ENCODE measurements at regions not wholly inside any gene's neighbourhood (a gene's known extent, or its start where the extent isn't known, plus 50 kb on each side); places are given as distances from the start of the nearest gene placed in this dataset.

GRCh38 chr3:154782151-154782550, 298.0 kb upstream of the MME start:
- CTCF ChIA-PET: no interaction called here

GRCh38 chr3:154781595-154781994, 298.5 kb upstream of the MME start:
- no peak overlapping the region for H3K4me3 Mint-ChIP-seq
- H3K27ac Mint-ChIP-seq: no peak overlapping the region
- ChIA-PET POLR2A (no interaction called here), CTCF (no interaction called here)
- no peak for ATAC-seq (ENCODE audit: low read depth)
- no peaks in the 10 kb centered on the region for H3K4me1 Mint-ChIP-seq
- DNase-seq: no peak
- H3K27me3 Mint-ChIP-seq: no peaks in the 10 kb centered on the region
- no peaks in the 10 kb centered on the region for H3K9me3 Mint-ChIP-seq
- no peaks in the 10 kb centered on the region for H3K36me3 Mint-ChIP-seq (ENCODE audit: low read depth)
- intact Hi-C loops (cut with micrococcal nuclease): no loop called here
- TF ChIP-seq, protein P1, sequence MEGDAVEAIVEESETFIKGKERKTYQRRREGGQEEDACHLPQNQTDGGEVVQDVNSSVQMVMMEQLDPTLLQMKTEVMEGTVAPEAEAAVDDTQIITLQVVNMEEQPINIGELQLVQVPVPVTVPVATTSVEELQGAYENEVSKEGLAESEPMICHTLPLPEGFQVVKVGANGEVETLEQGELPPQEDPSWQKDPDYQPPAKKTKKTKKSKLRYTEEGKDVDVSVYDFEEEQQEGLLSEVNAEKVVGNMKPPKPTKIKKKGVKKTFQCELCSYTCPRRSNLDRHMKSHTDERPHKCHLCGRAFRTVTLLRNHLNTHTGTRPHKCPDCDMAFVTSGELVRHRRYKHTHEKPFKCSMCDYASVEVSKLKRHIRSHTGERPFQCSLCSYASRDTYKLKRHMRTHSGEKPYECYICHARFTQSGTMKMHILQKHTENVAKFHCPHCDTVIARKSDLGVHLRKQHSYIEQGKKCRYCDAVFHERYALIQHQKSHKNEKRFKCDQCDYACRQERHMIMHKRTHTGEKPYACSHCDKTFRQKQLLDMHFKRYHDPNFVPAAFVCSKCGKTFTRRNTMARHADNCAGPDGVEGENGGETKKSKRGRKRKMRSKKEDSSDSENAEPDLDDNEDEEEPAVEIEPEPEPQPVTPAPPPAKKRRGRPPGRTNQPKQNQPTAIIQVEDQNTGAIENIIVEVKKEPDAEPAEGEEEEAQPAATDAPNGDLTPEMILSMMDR (IDR thresholded peaks at IDR 0.05): no peak

More at GRCh38 chr3:154782151-154782550, 298.0 kb upstream of the MME start:
- Mint-ChIP-seq H3K4me1 (no peaks in the 10 kb centered on the region), H3K4me3 (no peak overlapping the region), H3K27ac (no peak overlapping the region), H3K9me3 (no peaks in the 10 kb centered on the region), H3K27me3 (no peaks in the 10 kb centered on the region), H3K36me3 (ENCODE audit: low read depth) (no peaks in the 10 kb centered on the region)
- intact Hi-C loops (cut with micrococcal nuclease): no loop called here
- POLR2A ChIA-PET: no interaction called here
- TF ChIP-seq, protein P1 (IDR thresholded peaks at IDR 0.05): no peak
- DNase-seq: no peak
- no peak for ATAC-seq (ENCODE audit: low read depth)

DNA sequence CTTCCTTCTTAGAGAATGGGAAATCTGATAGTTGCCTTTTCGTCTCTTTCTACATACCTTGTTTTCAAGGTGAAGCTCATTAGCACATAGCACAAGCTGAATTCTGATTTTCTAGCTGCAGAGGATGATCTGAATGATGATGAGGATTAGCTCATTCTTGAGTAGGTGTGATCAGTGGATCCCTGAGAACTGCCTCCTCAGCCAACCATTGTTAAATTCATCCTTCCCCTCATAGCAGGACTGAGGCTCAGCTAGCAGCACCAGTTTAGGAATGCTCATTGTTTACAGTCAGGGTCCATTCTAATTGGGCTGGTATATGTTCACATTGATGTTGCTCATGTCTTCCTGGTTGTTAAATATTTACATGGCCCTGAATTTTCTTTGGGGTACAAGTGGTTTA, 299.9 kb upstream of the MME start:
- ChIA-PET POLR2A (no interaction called here), CTCF (no interaction called here)
- intact Hi-C loops (cut with micrococcal nuclease): no loop called here
- H3K27me3 Mint-ChIP-seq: no peaks in the 10 kb centered on the region
- H3K36me3 Mint-ChIP-seq (ENCODE audit: low read depth): no peaks in the 10 kb centered on the region
- TF ChIP-seq, protein P1 (IDR thresholded peaks at IDR 0.05): no peak
- no peak overlapping the region for H3K27ac Mint-ChIP-seq
- ATAC-seq (ENCODE audit: low read depth): no peak
- DNase-seq: no peak
- no peaks in the 10 kb centered on the region for H3K9me3 Mint-ChIP-seq
- no peak overlapping the region for H3K4me3 Mint-ChIP-seq
- H3K4me1 Mint-ChIP-seq: no peaks in the 10 kb centered on the region

- Mint-ChIP-seq H3K9me3 (no peaks in the 10 kb centered on the region), H3K4me1 (no peaks in the 10 kb centered on the region), H3K4me3 (no peak overlapping the region), H3K27me3 (no peaks in the 10 kb centered on the region), H3K27ac (no peak overlapping the region), H3K36me3 (ENCODE audit: low read depth) (no peaks in the 10 kb centered on the region)
- intact Hi-C loops (cut with micrococcal nuclease): no loop called here
- ATAC-seq (ENCODE audit: low read depth) (no peak), DNase-seq (no peak)
- TF ChIP-seq, protein P1 (IDR thresholded peaks at IDR 0.05): no peak
- ChIA-PET POLR2A (no interaction called here), CTCF (no interaction called here)
Observed at GRCh38 chr3:154779571-154779970, 300.5 kb upstream of the MME start.

- intact Hi-C loops (cut with micrococcal nuclease): no loop called here
- H3K9me3 Mint-ChIP-seq: no peaks in the 10 kb centered on the region
- no peak for DNase-seq
- TF ChIP-seq, protein P1 (IDR thresholded peaks at IDR 0.05): no peak
- H3K36me3 Mint-ChIP-seq (ENCODE audit: low read depth): no peaks in the 10 kb centered on the region
- ChIA-PET CTCF (no interaction called here), POLR2A (no interaction called here)
- H3K27ac Mint-ChIP-seq: no peak overlapping the region
- no peak for ATAC-seq (ENCODE audit: low read depth)
- no peaks in the 10 kb centered on the region for H3K27me3 Mint-ChIP-seq
- no peak overlapping the region for H3K4me3 Mint-ChIP-seq
- H3K4me1 Mint-ChIP-seq: no peaks in the 10 kb centered on the region
Observed at GRCh38 chr3:154778057-154778456, 302.1 kb upstream of the MME start.

Data from activated B cell treated with CpG ODN at 0.5 μM for 24 hours (primary cell).